ENCODE measurements at regions not wholly inside any gene's neighbourhood (a gene's known extent, or its start where the extent isn't known, plus 50 kb on each side); places are given as distances from the start of the nearest gene placed in this dataset.

DNA sequence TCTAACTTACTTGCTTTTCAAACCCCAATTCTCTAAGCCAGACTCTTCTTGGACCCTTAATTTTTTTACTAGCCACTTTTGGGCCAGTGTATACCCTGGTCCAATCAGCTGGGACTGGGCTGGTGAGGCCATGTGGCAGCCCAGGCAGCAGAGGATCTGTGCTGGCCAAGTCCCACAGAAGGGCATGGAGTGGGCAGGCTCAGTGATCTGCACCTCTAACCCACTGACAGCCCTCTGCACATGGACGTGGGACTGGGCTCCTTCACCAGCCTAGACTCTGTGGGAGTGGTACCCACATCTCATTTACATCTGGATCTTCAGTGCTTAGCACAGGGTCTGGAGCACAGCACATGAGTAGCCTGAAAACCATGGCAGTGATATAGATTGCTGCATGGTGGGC is 56.1 kb upstream of the PRR23C start:
- no peaks in the 10 kb centered on the region for H3K9me3 ChIP-seq (ENCODE audit: low read depth, low read length)
- TF ChIP-seq, protein P1, sequence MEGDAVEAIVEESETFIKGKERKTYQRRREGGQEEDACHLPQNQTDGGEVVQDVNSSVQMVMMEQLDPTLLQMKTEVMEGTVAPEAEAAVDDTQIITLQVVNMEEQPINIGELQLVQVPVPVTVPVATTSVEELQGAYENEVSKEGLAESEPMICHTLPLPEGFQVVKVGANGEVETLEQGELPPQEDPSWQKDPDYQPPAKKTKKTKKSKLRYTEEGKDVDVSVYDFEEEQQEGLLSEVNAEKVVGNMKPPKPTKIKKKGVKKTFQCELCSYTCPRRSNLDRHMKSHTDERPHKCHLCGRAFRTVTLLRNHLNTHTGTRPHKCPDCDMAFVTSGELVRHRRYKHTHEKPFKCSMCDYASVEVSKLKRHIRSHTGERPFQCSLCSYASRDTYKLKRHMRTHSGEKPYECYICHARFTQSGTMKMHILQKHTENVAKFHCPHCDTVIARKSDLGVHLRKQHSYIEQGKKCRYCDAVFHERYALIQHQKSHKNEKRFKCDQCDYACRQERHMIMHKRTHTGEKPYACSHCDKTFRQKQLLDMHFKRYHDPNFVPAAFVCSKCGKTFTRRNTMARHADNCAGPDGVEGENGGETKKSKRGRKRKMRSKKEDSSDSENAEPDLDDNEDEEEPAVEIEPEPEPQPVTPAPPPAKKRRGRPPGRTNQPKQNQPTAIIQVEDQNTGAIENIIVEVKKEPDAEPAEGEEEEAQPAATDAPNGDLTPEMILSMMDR (IDR thresholded peaks at IDR 0.05; ENCODE audit: extremely low read depth, low read depth, low read length), result no peak
- no peak overlapping the region for H3K27ac ChIP-seq (ENCODE audit: low read depth, low read length)
- H3K79me2 ChIP-seq (ENCODE audit: insufficient read depth, low read length), result no peaks in the 10 kb centered on the region
- H3K36me3 ChIP-seq (ENCODE audit: insufficient read depth, low read length), result no peaks in the 10 kb centered on the region
- no peak overlapping the region for H3K4me2 ChIP-seq (ENCODE audit: insufficient read depth, low read length)
- no peak overlapping the region for H2AFZ ChIP-seq (ENCODE audit: low read length)
- peaks cover 7% of the 10 kb centered on the region for H3K27me3 ChIP-seq (ENCODE audit: insufficient read depth, low read length)
- DNase-seq (ENCODE audit: insufficient read length, low spot score, missing footprints), result no peak
- no peaks in the 10 kb centered on the region for H3K4me1 ChIP-seq (ENCODE audit: insufficient read depth, low read length)
- H4K20me1 ChIP-seq (ENCODE audit: insufficient read depth, low read length), result no peaks in the 10 kb centered on the region
- no peak overlapping the region for H3K4me3 ChIP-seq (ENCODE audit: insufficient read depth, low read length)

GRCh38 chr3:139101396-139101795 is 56.7 kb upstream of the PRR23C start:
- peaks cover 7% of the 10 kb centered on the region for H3K27me3 ChIP-seq (ENCODE audit: insufficient read depth, low read length)
- H3K27ac ChIP-seq (ENCODE audit: low read depth, low read length), result no peak overlapping the region
- H3K4me1 ChIP-seq (ENCODE audit: insufficient read depth, low read length), result no peaks in the 10 kb centered on the region
- no peak overlapping the region for H3K4me3 ChIP-seq (ENCODE audit: insufficient read depth, low read length)
- no peak for DNase-seq (ENCODE audit: insufficient read length, low spot score, missing footprints)
- H3K4me2 ChIP-seq (ENCODE audit: insufficient read depth, low read length), result no peak overlapping the region
- H3K79me2 ChIP-seq (ENCODE audit: insufficient read depth, low read length), result no peaks in the 10 kb centered on the region
- no peak overlapping the region for H2AFZ ChIP-seq (ENCODE audit: low read length)
- no peaks in the 10 kb centered on the region for H3K9me3 ChIP-seq (ENCODE audit: low read depth, low read length)
- TF ChIP-seq, protein P1 (IDR thresholded peaks at IDR 0.05; ENCODE audit: extremely low read depth, low read depth, low read length), result no peak
- no peaks in the 10 kb centered on the region for H3K36me3 ChIP-seq (ENCODE audit: insufficient read depth, low read length)
- no peaks in the 10 kb centered on the region for H4K20me1 ChIP-seq (ENCODE audit: insufficient read depth, low read length)

DNA sequence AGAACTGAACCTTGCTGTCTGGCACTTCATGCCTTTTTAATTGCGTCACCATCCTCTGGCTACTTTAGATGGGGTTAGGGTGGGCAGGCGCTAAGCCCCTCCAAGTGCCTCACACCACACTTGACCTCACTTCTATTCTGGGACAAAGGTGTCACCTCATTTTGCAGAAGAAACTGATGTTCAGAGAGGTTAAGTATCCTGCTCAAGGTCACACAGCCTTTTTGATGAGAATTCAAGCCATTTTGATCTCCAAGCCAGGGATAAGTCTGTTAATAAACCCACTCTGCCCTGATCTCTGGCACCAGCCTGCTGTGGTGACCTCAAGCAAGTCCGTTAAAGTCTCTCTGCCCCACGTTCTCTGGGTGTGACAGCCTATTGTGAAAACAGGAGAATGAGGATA is 58.8 kb upstream of the PRR23C start:
- no peaks in the 10 kb centered on the region for H3K79me2 ChIP-seq (ENCODE audit: insufficient read depth, low read length)
- H3K36me3 ChIP-seq (ENCODE audit: insufficient read depth, low read length), result no peaks in the 10 kb centered on the region
- H3K4me2 ChIP-seq (ENCODE audit: insufficient read depth, low read length), result no peak overlapping the region
- no peak overlapping the region for H3K27ac ChIP-seq (ENCODE audit: low read depth, low read length)
- H3K27me3 ChIP-seq (ENCODE audit: insufficient read depth, low read length), result peaks cover 7% of the 10 kb centered on the region
- H3K9me3 ChIP-seq (ENCODE audit: low read depth, low read length), result no peaks in the 10 kb centered on the region
- no peaks in the 10 kb centered on the region for H4K20me1 ChIP-seq (ENCODE audit: insufficient read depth, low read length)
- no peaks in the 10 kb centered on the region for H3K4me1 ChIP-seq (ENCODE audit: insufficient read depth, low read length)
- DNase-seq (ENCODE audit: insufficient read length, low spot score, missing footprints), result no peak
- H3K4me3 ChIP-seq (ENCODE audit: insufficient read depth, low read length), result no peak overlapping the region
- no peak overlapping the region for H2AFZ ChIP-seq (ENCODE audit: low read length)
- TF ChIP-seq, protein P1 (IDR thresholded peaks at IDR 0.05; ENCODE audit: extremely low read depth, low read depth, low read length), result no peak

- Histone ChIP-seq H2AFZ (ENCODE audit: low read length) (no peak overlapping the region), H3K4me2 (ENCODE audit: insufficient read depth, low read length) (no peak overlapping the region), H3K27ac (ENCODE audit: low read depth, low read length) (no peak overlapping the region), H3K4me3 (ENCODE audit: insufficient read depth, low read length) (no peak overlapping the region), H3K4me1 (ENCODE audit: insufficient read depth, low read length) (no peaks in the 10 kb centered on the region), H3K79me2 (ENCODE audit: insufficient read depth, low read length) (no peaks in the 10 kb centered on the region), H4K20me1 (ENCODE audit: insufficient read depth, low read length) (no peaks in the 10 kb centered on the region), H3K27me3 (ENCODE audit: insufficient read depth, low read length) (peaks cover 7% of the 10 kb centered on the region), H3K9me3 (ENCODE audit: low read depth, low read length) (no peaks in the 10 kb centered on the region), H3K36me3 (ENCODE audit: insufficient read depth, low read length) (no peaks in the 10 kb centered on the region)
- no peak for DNase-seq (ENCODE audit: insufficient read length, low spot score, missing footprints)
- TF ChIP-seq, protein P1 (IDR thresholded peaks at IDR 0.05; ENCODE audit: extremely low read depth, low read depth, low read length), result no peak
Measured at GRCh38 chr3:139104062-139104461, 59.4 kb upstream of the PRR23C start.
